SK-N-SH (cell line): ENCODE measurements at regions not wholly inside any gene's neighbourhood (a gene's known extent, or its start where the extent isn't known, plus 50 kb on each side); places are given as distances from the start of the nearest gene placed in this dataset.

Source experiments
- CTCF ChIA-PET: fragments of 300-600, 350-600 bp; formaldehyde crosslinking; extraction: SDS; loops from one replicate; lab custom pipeline; 2021; lab: Yijun Ruan, JAX
- POLR2A ChIA-PET: fragments of 350-600 bp; sonication (Branson Sonifier 250); formaldehyde crosslinking; extraction: SDS; loops from one replicate; lab custom pipeline; 2020; ENCODE audit warnings: antibody characterized with exemption, inconsistent platforms; lab: Yijun Ruan, JAX
- DNase-seq: peaks from one replicate; pipeline ENCODE4 v3.0.0; 2012
- H2AFZ ChIP-seq: fragments of 200-600 bp; sonication (generic); 2 replicates; pipeline ENCODE4 v1.8.1; 2016; ENCODE audit warnings: antibody characterized with exemption, mild to moderate bottlenecking, low read depth
- H3F3A ChIP-seq: fragments of 200-600 bp; sonication (generic); replicated peaks from 2 replicates; pipeline ENCODE3; 2016; ENCODE audit warnings: antibody characterized with exemption, mild to moderate bottlenecking; ENCODE audit not compliant: insufficient read depth
- H3K27ac ChIP-seq, 2 experiments: fragments of 200-500 bp in 1 of 2; fragments of 200-600 bp in 1 of 2; sonication (Bioruptor generic) in 1 of 2; sonication (generic), shearing (Covaris generic) in 1 of 2; 2 replicates each; pipeline versions ENCODE4 v1.5.1 to v1.6.1; 2014 to 2016; ENCODE audit warnings: low read depth in 2 of 2, inconsistent platforms in 1 of 2, low read length in 1 of 2, mild to moderate bottlenecking in 1 of 2, mixed read lengths in 1 of 2
- H3K27me3 ChIP-seq: fragments of 200-600 bp; sonication (generic), shearing (Covaris generic); 2 replicates; pipeline ENCODE4 v1.6.1; 2016; ENCODE audit warnings: mixed run types; ENCODE audit not compliant: insufficient read depth
- H3K36me3 ChIP-seq, 2 experiments: fragments of 200-500 bp in 1 of 2; fragments of 200-600 bp in 1 of 2; sonication (Bioruptor generic) in 1 of 2; sonication (generic) in 1 of 2; replicated peaks in 1 of 2; 2 replicates each; pipeline versions ENCODE3 to v1.5.1; 2014 to 2016; ENCODE audit warnings: low read length in 1 of 2, mild to moderate bottlenecking in 1 of 2; ENCODE audit not compliant: insufficient read depth in 2 of 2, control insufficient read depth in 1 of 2
- H3K4me1 ChIP-seq, 2 experiments: fragments of 200-500 bp in 1 of 2; fragments of 200-600 bp in 1 of 2; sonication (Bioruptor generic) in 1 of 2; sonication (generic), shearing (Covaris generic) in 1 of 2; 2 replicates each; pipeline versions ENCODE4 v1.5.1 to v1.6.1; 2014 to 2016; ENCODE audit warnings: low read depth in 1 of 2, low read length in 1 of 2, mixed run types in 1 of 2; ENCODE audit not compliant: insufficient read depth in 2 of 2, control insufficient read depth in 1 of 2
- H3K4me2 ChIP-seq: fragments of 200-600 bp; sonication (generic), shearing (Covaris generic); 2 replicates; pipeline ENCODE4 v1.6.1; 2017; ENCODE audit warnings: mixed run types
- H3K4me3 ChIP-seq, 2 experiments: fragments of 200-500 bp in 1 of 2; fragments of 200-600 bp in 1 of 2; sonication (Bioruptor generic) in 1 of 2; sonication (generic), shearing (Covaris generic) in 1 of 2; 2 replicates each; pipeline versions ENCODE4 v1.5.1 to v1.8.1; 2014 to 2016; ENCODE audit warnings: low read depth in 2 of 2, inconsistent platforms in 1 of 2, low read length in 1 of 2, mild to moderate bottlenecking in 1 of 2, mixed read lengths in 1 of 2, moderate library complexity in 1 of 2
- H3K79me2 ChIP-seq: fragments of 200-600 bp; sonication (generic); 2 replicates; pipeline ENCODE4 v1.8.1; 2017; ENCODE audit warnings: mild to moderate bottlenecking; ENCODE audit not compliant: insufficient read depth
- H3K9ac ChIP-seq: fragments of 200-600 bp; sonication (generic); 2 replicates; pipeline ENCODE4 v1.6.1; 2017; ENCODE audit warnings: mixed run types
- H3K9me2 ChIP-seq: fragments of 200-600 bp; sonication (generic); 2 replicates; pipeline ENCODE4 v1.6.1; 2017; ENCODE audit warnings: mixed run types
- H3K9me3 ChIP-seq: fragments of 200-600 bp; sonication (generic); 2 replicates; pipeline ENCODE4 v1.6.1; 2017; ENCODE audit warnings: mixed run types, mild to moderate bottlenecking, moderate library complexity
- H4K20me1 ChIP-seq: fragments of 200-600 bp; sonication (generic); 2 replicates; pipeline ENCODE4 v1.6.1; 2017; ENCODE audit warnings: mild to moderate bottlenecking, mixed run types; ENCODE audit not compliant: insufficient read depth
- CHD2 ChIP-seq: fragments of 150-350 bp; IDR thresholded peaks from 2 replicates; pipeline ENCODE4 v1.6.1; 2018; ENCODE audit warnings: low read length; ENCODE audit not compliant: partially characterized antibody
- EP300 ChIP-seq, 2 experiments: IDR thresholded peaks; 2 replicates each; pipeline versions ENCODE4 v1.4.0 to v1.6.1; 2012; ENCODE audit warnings: borderline replicate concordance in 1 of 2, low read depth in 1 of 2, low read length in 1 of 2
- EZH2phosphoT487 ChIP-seq: fragments of 200-600 bp; sonication (generic); IDR thresholded peaks from 2 replicates; pipeline ENCODE4 v1.6.1; 2017; ENCODE audit warnings: low read depth, mixed run types, mild to moderate bottlenecking, antibody characterized with exemption, moderate library complexity, borderline replicate concordance
- FOXM1 ChIP-seq: IDR thresholded peaks from 2 replicates; pipeline ENCODE4 v1.4.0; 2012; ENCODE audit warnings: low read depth, mild to moderate bottlenecking
- JUND ChIP-seq: IDR thresholded peaks from 2 replicates; pipeline ENCODE4 v1.4.0; 2012
- MAX ChIP-seq: IDR thresholded peaks from 2 replicates; pipeline ENCODE4 v1.4.0; 2012; ENCODE audit warnings: low read depth
- MEF2A ChIP-seq: IDR thresholded peaks from 2 replicates; pipeline ENCODE4 v1.4.0; 2012; ENCODE audit warnings: low read depth, borderline replicate concordance
- REST ChIP-seq: IDR thresholded peaks from 2 replicates; pipeline ENCODE4 v1.6.1; 2012; ENCODE audit warnings: mild to moderate bottlenecking, low read depth, low read length, moderate library complexity
- RFX5 ChIP-seq: IDR thresholded peaks from 2 replicates; pipeline ENCODE4 v1.6.1; 2012; ENCODE audit warnings: mild to moderate bottlenecking, improper control_type of control experiment, low read length
- SIN3A ChIP-seq: IDR thresholded peaks from 2 replicates; pipeline ENCODE4 v1.6.1; 2012; ENCODE audit warnings: low read depth, mild to moderate bottlenecking, low read length, moderate library complexity, borderline replicate concordance
- USF1 ChIP-seq: IDR thresholded peaks from 2 replicates; pipeline ENCODE4 v1.4.0; 2012; ENCODE audit warnings: low read depth, borderline replicate concordance
- WGBS: methylation state at CpG from one replicate; pipeline ENCODE4 v1.1.6; 2017; ENCODE audit warnings: low lambda C conversion rate; 5-methylcytosine and 5-hydroxymethylcytosine counted together

GRCh38 chr2:15775753-15776628 is 164.4 kb upstream of the MYCN start:
- no peaks in the 10 kb centered on the region for H3K9me3 ChIP-seq
- H4K20me1 ChIP-seq, result no peaks in the 10 kb centered on the region
- H3K27ac ChIP-seq, result no peak overlapping the region
- H2AFZ ChIP-seq, result no peak overlapping the region
- no peak overlapping the region for H3K9ac ChIP-seq
- ChIA-PET POLR2A (no interaction called here), CTCF (interaction anchor here (1.2 kb wide), 1 partner anchor 25 kb away, joined by 3 read pairs; no protein-coding TSS in a partner anchor)
- H3K4me2 ChIP-seq, result no peak overlapping the region
- H3F3A ChIP-seq, result no peaks in the 10 kb centered on the region
- no peaks in the 10 kb centered on the region for H3K9me2 ChIP-seq
- H3K79me2 ChIP-seq, result no peaks in the 10 kb centered on the region
- TF ChIP-seq SIN3A, result no peak
- TF ChIP-seq FOXM1, result no peak
- no peak for TF ChIP-seq EP300 (IDR thresholded peaks at IDR 0.05; ENCODE audit: borderline replicate concordance in 1 of 2, low read depth in 1 of 2, low read length in 1 of 2)
- H3K4me3 ChIP-seq, result no peak overlapping the region
- no peaks in the 10 kb centered on the region for H3K36me3 ChIP-seq
- no peak for DNase-seq
- H3K4me1 ChIP-seq, result peaks cover 0 to 3% of the 10 kb centered on the region in 2 experiments; a peak in 1 of 4 replicates
- WGBS, result 20% methylated on average over 4 of the region's 4 CpGs
- no peaks in the 10 kb centered on the region for H3K27me3 ChIP-seq

GRCh38 chr2:15776629-15776919 is 163.8 kb upstream of the MYCN start:
- H3K4me3 ChIP-seq, result no peak overlapping the region
- no peak overlapping the region for H3K9ac ChIP-seq
- no peaks in the 10 kb centered on the region for H3K27me3 ChIP-seq
- H3K27ac ChIP-seq, result no peak overlapping the region
- no peaks in the 10 kb centered on the region for H3K79me2 ChIP-seq
- no peak overlapping the region for H2AFZ ChIP-seq
- CTCF ChIA-PET, result interaction anchor here (1.2 kb wide), 1 partner anchor 25 kb away, joined by 3 read pairs; no protein-coding TSS in a partner anchor
- no peak overlapping the region for H3K4me2 ChIP-seq
- peaks cover 0 to 3% of the 10 kb centered on the region in 2 experiments; a peak in 1 of 4 replicates for H3K4me1 ChIP-seq
- TF ChIP-seq USF1, result no peak
- no peak for TF ChIP-seq JUND
- TF ChIP-seq EZH2phosphoT487, result no peak
- no peak for TF ChIP-seq MAX
- no peak for TF ChIP-seq REST
- no peak for TF ChIP-seq CHD2
- TF ChIP-seq RFX5, result no peak
- TF ChIP-seq MEF2A, result no peak
- no peak for DNase-seq
- H3K9me2 ChIP-seq, result no peaks in the 10 kb centered on the region
- no peaks in the 10 kb centered on the region for H3F3A ChIP-seq
- no peaks in the 10 kb centered on the region for H3K36me3 ChIP-seq
- POLR2A ChIA-PET, result no interaction called here
- H4K20me1 ChIP-seq, result no peaks in the 10 kb centered on the region
- no peaks in the 10 kb centered on the region for H3K9me3 ChIP-seq
- WGBS, result 52% methylated on average over 3 of the region's 3 CpGs
